ENCODE measurements at regions not wholly inside any gene's neighbourhood (a gene's known extent, or its start where the extent isn't known, plus 50 kb on each side); places are given as distances from the start of the nearest gene placed in this dataset.

- no peak for TF ChIP-seq EZH2 (IDR thresholded peaks at IDR 0.05; ENCODE audit: borderline replicate concordance, low read depth, low read length, poor library complexity, severe bottlenecking)
- TF ChIP-seq, protein P1, sequence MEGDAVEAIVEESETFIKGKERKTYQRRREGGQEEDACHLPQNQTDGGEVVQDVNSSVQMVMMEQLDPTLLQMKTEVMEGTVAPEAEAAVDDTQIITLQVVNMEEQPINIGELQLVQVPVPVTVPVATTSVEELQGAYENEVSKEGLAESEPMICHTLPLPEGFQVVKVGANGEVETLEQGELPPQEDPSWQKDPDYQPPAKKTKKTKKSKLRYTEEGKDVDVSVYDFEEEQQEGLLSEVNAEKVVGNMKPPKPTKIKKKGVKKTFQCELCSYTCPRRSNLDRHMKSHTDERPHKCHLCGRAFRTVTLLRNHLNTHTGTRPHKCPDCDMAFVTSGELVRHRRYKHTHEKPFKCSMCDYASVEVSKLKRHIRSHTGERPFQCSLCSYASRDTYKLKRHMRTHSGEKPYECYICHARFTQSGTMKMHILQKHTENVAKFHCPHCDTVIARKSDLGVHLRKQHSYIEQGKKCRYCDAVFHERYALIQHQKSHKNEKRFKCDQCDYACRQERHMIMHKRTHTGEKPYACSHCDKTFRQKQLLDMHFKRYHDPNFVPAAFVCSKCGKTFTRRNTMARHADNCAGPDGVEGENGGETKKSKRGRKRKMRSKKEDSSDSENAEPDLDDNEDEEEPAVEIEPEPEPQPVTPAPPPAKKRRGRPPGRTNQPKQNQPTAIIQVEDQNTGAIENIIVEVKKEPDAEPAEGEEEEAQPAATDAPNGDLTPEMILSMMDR (conservative IDR thresholded peaks at IDR 0.05; ENCODE audit: low read depth, low read length), result no peak
Measured at GRCh38 chr1:98461873-98462385, 199.6 kb upstream of the SNX7 start.

Data from A673 (cell line).